H1 (cell line): ENCODE measurements at regions not wholly inside any gene's neighbourhood (a gene's known extent, or its start where the extent isn't known, plus 50 kb on each side); places are given as distances from the start of the nearest gene placed in this dataset.

Source experiments
- CTCF ChIA-PET: fragments of 300-600 bp; sonication (Branson Sonifier 250); formaldehyde crosslinking; loops from one replicate; lab custom pipeline; 2021; ENCODE audit not compliant: partially characterized antibody; lab: Charles Lee
- POLR2A ChIA-PET: fragments of 300-600 bp; sonication (Branson Sonifier 250); formaldehyde crosslinking; loops from one replicate; lab custom pipeline; 2021; ENCODE audit warnings: inconsistent platforms; ENCODE audit not compliant: partially characterized antibody; lab: Charles Lee
- DNase-seq, 2 experiments: peaks; one replicate each; pipeline versions ENCODE4 v3.0.0 to v3.0.0-alpha.2; 2010 to 2022; ENCODE audit warnings: low spot score in 2 of 2, low read depth in 1 of 2, mixed read lengths in 1 of 2
- FAIRE-seq: peaks from 2 replicates; lab custom pipeline; 2011; peaks lifted over from hg19 to GRCh38; lab: Jason Lieb, UNC
- H2AFZ ChIP-seq: 2 replicates; pipeline ENCODE4 v1.8.1; 2012; ENCODE audit warnings: low read length, inconsistent platforms
- H2AK5ac ChIP-seq: 2 replicates; pipeline ENCODE4 v1.6.1; 2013; ENCODE audit warnings: low read depth, low read length
- H2BK120ac ChIP-seq: replicated peaks from 2 replicates; pipeline ENCODE3; 2013; ENCODE audit warnings: low read depth, low read length, inconsistent platforms
- H2BK12ac ChIP-seq: 2 replicates; pipeline ENCODE4 v1.6.1; 2013; ENCODE audit warnings: low read depth, low read length
- H2BK15ac ChIP-seq: 2 replicates; pipeline ENCODE4 v1.6.1; 2013; ENCODE audit warnings: low read length
- H2BK20ac ChIP-seq: 2 replicates; pipeline ENCODE4 v1.6.1; 2013; ENCODE audit warnings: low read length
- H2BK5ac ChIP-seq: 2 replicates; pipeline ENCODE4 v1.6.1; 2013; ENCODE audit warnings: low read depth, low read length
- H3K14ac ChIP-seq: 2 replicates; pipeline ENCODE4 v1.6.1; 2013; ENCODE audit warnings: inconsistent platforms; ENCODE audit not compliant: insufficient read length
- H3K18ac ChIP-seq: 2 replicates; pipeline ENCODE4 v1.6.1; 2013; ENCODE audit warnings: low read length; ENCODE audit errors: extremely low read depth
- H3K23ac ChIP-seq: 2 replicates; pipeline ENCODE4 v1.6.1; 2013; ENCODE audit warnings: inconsistent platforms; ENCODE audit not compliant: insufficient read length
- H3K23me2 ChIP-seq: 2 replicates; pipeline ENCODE4 v1.6.1; 2013; ENCODE audit warnings: low read depth, low read length
- H3K27ac ChIP-seq: 2 replicates; pipeline ENCODE4 v1.6.1; 2011; ENCODE audit warnings: low read depth, low read length, inconsistent platforms
- H3K27me3 ChIP-seq, 4 experiments: replicated peaks in 1 of 4; 1 replicate in 1 of 4; 2 replicates in 3 of 4; pipeline versions ENCODE4 v1.6.1 to v1.8.1; 2011 to 2013; ENCODE audit warnings: low read length in 3 of 4, mild to moderate bottlenecking in 3 of 4, inconsistent platforms in 2 of 4, mixed read lengths in 2 of 4, moderate library complexity in 1 of 4; ENCODE audit not compliant: control insufficient read depth in 3 of 4, insufficient read depth in 3 of 4; ENCODE audit errors: extremely low read depth in 1 of 4
- H3K36me3 ChIP-seq, 4 experiments: 2 replicates each; pipeline versions ENCODE4 v1.6.1 to v1.8.1; 2011 to 2013; ENCODE audit warnings: mild to moderate bottlenecking in 4 of 4, low read length in 3 of 4, moderate library complexity in 2 of 4, control low read depth in 1 of 4, inconsistent platforms in 1 of 4; ENCODE audit not compliant: insufficient read depth in 4 of 4, control insufficient read depth in 2 of 4
- H3K4ac ChIP-seq: replicated peaks from 2 replicates; pipeline ENCODE3; 2013; ENCODE audit warnings: low read length, low read depth, mixed read lengths, inconsistent platforms; ENCODE audit not compliant: insufficient read length
- H3K4me1 ChIP-seq, 4 experiments: replicated peaks in 1 of 4; 1 replicate in 1 of 4; 2 replicates in 3 of 4; pipeline versions ENCODE4 v1.6.1 to v1.8.1; 2011 to 2013; ENCODE audit warnings: low read length in 3 of 4, inconsistent platforms in 2 of 4, mixed read lengths in 1 of 4; ENCODE audit not compliant: insufficient read depth in 4 of 4, control insufficient read depth in 3 of 4
- H3K4me2 ChIP-seq, 2 experiments: 2 replicates each; pipeline versions ENCODE4 v1.6.1 to v1.8.1; 2011 to 2013; ENCODE audit warnings: low read depth in 2 of 2, low read length in 2 of 2, control low read depth in 1 of 2, inconsistent platforms in 1 of 2, mild to moderate bottlenecking in 1 of 2; ENCODE audit not compliant: insufficient read depth in 1 of 2
- H3K4me3 ChIP-seq, 4 experiments: fragments of 200-600, 300-600 bp in 1 of 4; sonication (generic), shearing (Covaris generic), sonication (Bioruptor Twin) in 1 of 4; 2 replicates each; pipeline versions ENCODE4 v1.5.1 to v1.8.1; 2011 to 2016; ENCODE audit warnings: low read length in 4 of 4, low read depth in 3 of 4, control low read depth in 2 of 4, inconsistent platforms in 2 of 4, mild to moderate bottlenecking in 2 of 4, mixed read lengths in 1 of 4, moderate library complexity in 1 of 4; ENCODE audit not compliant: insufficient read depth in 2 of 4; ENCODE audit errors: extremely low read depth in 1 of 4
- H3K56ac ChIP-seq: replicated peaks from 2 replicates; pipeline ENCODE3; 2013; ENCODE audit warnings: low read depth, mild to moderate bottlenecking, mixed read lengths, low read length, inconsistent platforms; ENCODE audit not compliant: insufficient read length
- H3K79me1 ChIP-seq: 2 replicates; pipeline ENCODE4 v1.6.1; 2013; ENCODE audit warnings: low read depth, low read length, control low read depth
- H3K79me2 ChIP-seq, 2 experiments: 2 replicates each; pipeline versions ENCODE4 v1.6.1 to v1.8.1; 2012 to 2013; ENCODE audit warnings: low read length in 2 of 2, mild to moderate bottlenecking in 2 of 2, inconsistent platforms in 1 of 2; ENCODE audit not compliant: insufficient read depth in 2 of 2, control insufficient read depth in 1 of 2
- H3K9ac ChIP-seq, 4 experiments: replicated peaks in 1 of 4; 1 replicate in 1 of 4; 2 replicates in 3 of 4; pipeline versions ENCODE4 v1.6.1 to v1.8.1; 2011 to 2013; ENCODE audit warnings: low read depth in 3 of 4, low read length in 3 of 4, control low read depth in 2 of 4, mild to moderate bottlenecking in 2 of 4, moderate library complexity in 2 of 4, inconsistent platforms in 1 of 4; ENCODE audit errors: extremely low read depth in 1 of 4
- H3K9me3 ChIP-seq, 2 experiments: 2 replicates each; pipeline versions ENCODE4 v1.6.1 to v1.8.1; 2012 to 2013; ENCODE audit warnings: mild to moderate bottlenecking in 2 of 2, moderate library complexity in 2 of 2, control low read depth in 1 of 2, inconsistent platforms in 1 of 2, low read depth in 1 of 2, low read length in 1 of 2, mixed read lengths in 1 of 2; ENCODE audit not compliant: insufficient read depth in 2 of 2
- H4K20me1 ChIP-seq, 2 experiments: replicated peaks in 1 of 2; 2 replicates each; pipeline versions ENCODE3 to v1.8.1; 2011 to 2013; ENCODE audit warnings: inconsistent platforms in 2 of 2, low read length in 2 of 2, mild to moderate bottlenecking in 1 of 2; ENCODE audit not compliant: insufficient read depth in 2 of 2, control insufficient read depth in 1 of 2
- H4K5ac ChIP-seq: 2 replicates; pipeline ENCODE4 v1.6.1; 2013; ENCODE audit warnings: low read length, low read depth, mixed read lengths, inconsistent platforms; ENCODE audit not compliant: insufficient read length
- H4K8ac ChIP-seq: 2 replicates; pipeline ENCODE4 v1.8.0; 2013; ENCODE audit warnings: mild to moderate bottlenecking, moderate library complexity, low read length, inconsistent platforms; ENCODE audit not compliant: insufficient read depth; ENCODE audit errors: extremely low read depth
- H4K91ac ChIP-seq: replicated peaks from 2 replicates; pipeline ENCODE3; 2013; ENCODE audit warnings: low read length, mixed read lengths, inconsistent platforms; ENCODE audit not compliant: insufficient read length
- BACH1 ChIP-seq: IDR thresholded peaks from 2 replicates; pipeline ENCODE4 v1.6.1; 2012; ENCODE audit warnings: low read length, improper control_type of control experiment
- POLR2A ChIP-seq, 2 experiments: IDR thresholded peaks; 1 replicate in 1 of 2; 2 replicates in 1 of 2; pipeline ENCODE4 v1.6.1; 2011; ENCODE audit warnings: low read depth in 2 of 2, low read length in 2 of 2, mild to moderate bottlenecking in 2 of 2; ENCODE audit errors: control extremely low read depth in 1 of 2
- SAP30 ChIP-seq: fragments of 300-600 bp; sonication (generic); IDR thresholded peaks from 2 replicates; pipeline ENCODE4 v1.7.1; 2012; ENCODE audit warnings: low read length, moderate library complexity, mild to moderate bottlenecking, inconsistent platforms; ENCODE audit not compliant: insufficient read depth, insufficient replicate concordance
- SIX5 ChIP-seq: IDR thresholded peaks from 2 replicates; pipeline ENCODE4 v1.6.1; 2011; ENCODE audit warnings: mild to moderate bottlenecking, low read depth, low read length
- ZNF274 ChIP-seq: IDR thresholded peaks from 2 replicates; pipeline ENCODE4 v1.7.0; 2012; ENCODE audit warnings: low read length, borderline replicate concordance; ENCODE audit errors: extremely low read depth
- WGBS, 2 experiments: shearing (Covaris generic) in 1 of 2; methylation state at CpG; one replicate each; pipeline versions ENCODE4 v1.1.6 to v1.1.7; 2013 to 2015; ENCODE audit warnings: low lambda C conversion rate in 2 of 2, mixed read lengths in 2 of 2, inconsistent platforms in 1 of 2, low coverage in 1 of 2, missing lambda C conversion rate in 1 of 2; ENCODE audit not compliant: insufficient replicate concordance in 2 of 2, insufficient coverage in 1 of 2, insufficient read length in 1 of 2; ENCODE audit errors: extremely low coverage in 1 of 2, missing lambda C conversion rate in 1 of 2; 5-methylcytosine and 5-hydroxymethylcytosine counted together

- H4K20me1 ChIP-seq = no peaks in the 10 kb centered on the region
- CTCF ChIA-PET = interaction anchor here (0.8 to 1.4 kb wide), 2 partner anchors 46 to 239 kb away, joined by 3 to 4 read pairs; no protein-coding TSS in a partner anchor
- TF ChIP-seq SIX5 = no peak
- no peak for TF ChIP-seq POLR2A (IDR thresholded peaks at IDR 0.05; ENCODE audit: control extremely low read depth in 1 of 2, low read depth in 2 of 2, low read length in 2 of 2)
- no peak for TF ChIP-seq SAP30
- no peak for TF ChIP-seq ZNF274
- TF ChIP-seq BACH1 = no peak
Observed at GRCh38 chr21:18760247-18760646, 356.7 kb upstream of the TMPRSS15 start.

More at GRCh38 chr21:18760247-18760646, 356.7 kb upstream of the TMPRSS15 start:
- no peak overlapping the region for H3K56ac ChIP-seq
- no peak overlapping the region for H2BK12ac ChIP-seq
- no peak overlapping the region for H3K14ac ChIP-seq
- no peaks in the 10 kb centered on the region for H3K9me3 ChIP-seq
- no peak overlapping the region for H3K4me3 ChIP-seq
- no peak overlapping the region for H3K4me2 ChIP-seq
- no peak for FAIRE-seq
- no peak overlapping the region for H2BK20ac ChIP-seq
- no peak overlapping the region for H3K18ac ChIP-seq
- no peaks in the 10 kb centered on the region for H3K79me1 ChIP-seq
- POLR2A ChIA-PET = no interaction called here
- H3K36me3 ChIP-seq = no peaks in the 10 kb centered on the region
- no peak overlapping the region for H4K91ac ChIP-seq
- H2BK120ac ChIP-seq = no peak overlapping the region
- no peaks in the 10 kb centered on the region for H3K79me2 ChIP-seq
- no peaks in the 10 kb centered on the region for H3K23me2 ChIP-seq
- H2BK15ac ChIP-seq = no peak overlapping the region
- no peak overlapping the region for H4K8ac ChIP-seq
- no peak overlapping the region for H3K23ac ChIP-seq
- DNase-seq = no peak
- H2AK5ac ChIP-seq = no peak overlapping the region
- H3K4ac ChIP-seq = no peak overlapping the region
- H3K9ac ChIP-seq = no peak overlapping the region
- H3K27me3 ChIP-seq = no peaks in the 10 kb centered on the region
- H2BK5ac ChIP-seq = no peak overlapping the region
- H3K27ac ChIP-seq = no peak overlapping the region
- H2AFZ ChIP-seq = peak overlapping the region; percentile 73; the same call in 1 of the 2 replicates
- peaks cover 0 to 3% (median 0%) of the 10 kb centered on the region in 4 experiments; a peak in 1 of 7 replicates for H3K4me1 ChIP-seq
- no peak overlapping the region for H4K5ac ChIP-seq
- WGBS, 2 experiments = 95% methylated on average over 5 of the region's 5 CpGs; no CpG with 5 or more reads in 1 of the 2 experiments
